ENCODE measurements at regions not wholly inside any gene's neighbourhood (a gene's known extent, or its start where the extent isn't known, plus 50 kb on each side); places are given as distances from the start of the nearest gene placed in this dataset.
A peak's percentile ranks its signal among the peaks of the same experiment; 100 is the strongest.
"Not testable (repeated sequence)": the region's sequence is repeated elsewhere in the genome, so short reads cannot be mapped to it uniquely, and the experiment has no call there.

GRCh38 chr5:106089073-106089472 is 1581.7 kb downstream of the EFNA5 start:
- Mint-ChIP-seq H3K9me3 (peaks cover 4 to 10% of the 10 kb centered on the region in 2 donors), H3K36me3 (no peaks in the 10 kb centered on the region), H3K27ac (no peak overlapping the region)
- no peak for DNase-seq (ENCODE audit: low spot score in 2 of 2)
- ATAC-seq, result no peak

DNA sequence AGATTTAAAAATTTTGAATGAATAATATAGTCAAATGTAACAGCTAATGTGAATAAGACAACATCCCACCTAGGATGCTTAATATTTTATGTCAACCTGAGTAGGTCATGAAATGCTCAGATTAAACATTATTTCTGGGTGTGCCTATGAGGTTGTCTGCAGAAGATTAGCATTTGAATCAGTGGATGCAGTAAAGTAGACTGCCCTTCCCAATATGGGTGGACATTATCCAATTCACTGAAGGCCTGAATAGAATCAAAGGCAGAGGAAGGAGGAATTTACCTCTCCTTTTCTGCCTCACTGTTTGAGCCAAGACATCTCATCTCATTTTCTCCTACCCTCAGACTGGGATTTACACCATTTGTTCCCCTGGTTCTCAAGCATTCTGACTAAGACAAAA is 1582.3 kb downstream of the EFNA5 start:
- no peak for ATAC-seq
- H3K9me3 Mint-ChIP-seq, result peaks cover 4 to 10% of the 10 kb centered on the region in 2 donors
- H3K27ac Mint-ChIP-seq, result no peak overlapping the region
- no peak for DNase-seq (ENCODE audit: low spot score in 2 of 2)
- no peaks in the 10 kb centered on the region for H3K36me3 Mint-ChIP-seq

DNA sequence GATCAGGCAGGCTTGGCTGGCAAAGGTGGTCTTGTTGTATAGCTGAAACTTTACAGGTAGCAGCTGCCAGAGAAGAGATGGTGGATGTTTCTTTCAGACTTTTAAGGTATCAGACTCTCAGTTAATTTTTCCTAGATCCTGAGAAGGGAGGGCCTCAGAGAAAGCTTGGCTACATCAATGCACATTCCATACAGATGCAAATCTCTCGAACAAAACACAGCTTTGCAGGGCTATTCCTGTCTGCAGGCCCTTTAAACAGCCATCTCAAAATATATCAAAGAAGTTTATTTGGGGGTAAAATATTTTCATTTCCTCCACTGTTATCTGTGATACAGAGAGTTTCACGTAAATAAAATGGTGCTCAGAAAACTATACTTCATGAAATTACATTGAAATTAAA is 1584.4 kb downstream of the EFNA5 start:
- Mint-ChIP-seq H3K27ac (no peak overlapping the region), H3K36me3 (no peaks in the 10 kb centered on the region), H3K9me3 (peaks cover 4 to 10% of the 10 kb centered on the region in 2 donors)
- DNase-seq (ENCODE audit: low spot score in 2 of 2), result no peak
- ATAC-seq, result no peak

- peaks cover 4 to 12% of the 10 kb centered on the region in 2 donors for H3K9me3 Mint-ChIP-seq
- H3K36me3 Mint-ChIP-seq, result no peaks in the 10 kb centered on the region
- H3K27ac Mint-ChIP-seq, result no peak overlapping the region
- no peak for ATAC-seq
- DNase-seq (ENCODE audit: low spot score in 2 of 2), result no peak
Measured at GRCh38 chr5:106085556-106085955, 1585.2 kb downstream of the EFNA5 start.

DNA sequence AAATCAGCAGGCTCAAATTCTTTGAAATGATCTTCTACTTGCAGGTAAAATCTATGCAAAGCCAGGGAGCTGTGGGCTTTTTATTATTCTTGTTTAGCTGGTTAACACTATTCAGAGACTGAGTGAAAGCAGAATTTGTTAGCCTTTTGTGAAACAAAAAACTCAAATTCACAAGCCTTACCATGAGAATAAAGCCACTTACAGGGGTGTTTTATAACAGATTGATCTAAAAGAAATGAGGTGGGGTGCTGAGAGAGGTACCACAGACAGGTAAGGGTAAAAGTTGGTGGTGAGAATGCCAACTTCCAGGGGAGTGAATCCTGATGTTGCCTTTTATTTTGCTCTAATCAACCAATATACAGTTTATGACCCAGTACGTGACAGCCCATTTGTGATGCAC is 1585.6 kb downstream of the EFNA5 start:
- H3K9me3 Mint-ChIP-seq, result peaks cover 4 to 14% of the 10 kb centered on the region in 2 donors
- ATAC-seq (no peak), DNase-seq (ENCODE audit: low spot score in 2 of 2) (no peak)
- no peaks in the 10 kb centered on the region for H3K36me3 Mint-ChIP-seq
- no peak overlapping the region for H3K27ac Mint-ChIP-seq

- ATAC-seq, result no peak
- Mint-ChIP-seq H3K27ac (no peak overlapping the region), H3K36me3 (no peaks in the 10 kb centered on the region), H3K9me3 (peaks cover 0 to 4% of the 10 kb centered on the region in 2 donors)
- no peak for DNase-seq (ENCODE audit: low spot score in 2 of 2)
Measured at GRCh38 chr5:106080535-106080934, 1590.2 kb downstream of the EFNA5 start.

GRCh38 chr5:106076655-106077054 is 1594.1 kb downstream of the EFNA5 start:
- no peaks in the 10 kb centered on the region for H3K36me3 Mint-ChIP-seq
- H3K27ac Mint-ChIP-seq, result no peak overlapping the region
- no peak for DNase-seq (ENCODE audit: low spot score in 2 of 2)
- peak; percentile 67 to 73 for ATAC-seq
- H3K9me3 Mint-ChIP-seq, result peaks cover 0 to 8% of the 10 kb centered on the region in 2 donors

DNA sequence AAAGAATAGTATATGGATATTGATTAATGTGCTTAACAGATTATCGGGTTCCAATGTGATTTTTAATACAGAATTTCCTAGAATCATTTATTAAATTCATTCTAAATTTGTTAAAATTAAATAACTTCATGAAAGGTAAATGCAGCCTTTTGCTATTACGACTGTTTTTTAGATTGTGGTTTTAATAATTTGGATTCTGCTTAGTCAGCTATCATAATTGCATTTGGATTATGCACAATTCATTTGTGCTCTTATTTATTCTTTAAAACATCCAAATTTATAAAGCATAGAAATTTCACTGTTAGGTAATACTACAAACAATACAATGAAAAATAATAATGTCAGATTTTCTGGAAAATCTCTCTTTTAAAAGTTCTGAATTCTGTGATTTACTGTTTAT is 1598.5 kb downstream of the EFNA5 start:
- Mint-ChIP-seq H3K36me3 (no peaks in the 10 kb centered on the region), H3K9me3 (peaks cover 11 to 12% of the 10 kb centered on the region in 2 donors), H3K27ac (no peak overlapping the region)
- no peak for DNase-seq (ENCODE audit: low spot score in 2 of 2)
- ATAC-seq, result no peak

GRCh38 chr5:106047341-106047740 is 1623.4 kb downstream of the EFNA5 start:
- H3K27ac Mint-ChIP-seq, result no peak overlapping the region

GRCh38 chr5:106032069-106032468 is 1638.7 kb downstream of the EFNA5 start:
- not testable (repeated sequence) for H3K27ac Mint-ChIP-seq, H3K36me3 Mint-ChIP-seq
- H3K9me3 Mint-ChIP-seq, result peaks cover 13 to 23% of the 10 kb centered on the region in 2 donors

More at GRCh38 chr5:106047341-106047740, 1623.4 kb downstream of the EFNA5 start:
- ATAC-seq (no peak), DNase-seq (ENCODE audit: low spot score in 2 of 2) (no peak)
- Mint-ChIP-seq H3K9me3 (peaks cover 4 to 15% of the 10 kb centered on the region in 2 donors), H3K36me3 (no peaks in the 10 kb centered on the region)

DNA sequence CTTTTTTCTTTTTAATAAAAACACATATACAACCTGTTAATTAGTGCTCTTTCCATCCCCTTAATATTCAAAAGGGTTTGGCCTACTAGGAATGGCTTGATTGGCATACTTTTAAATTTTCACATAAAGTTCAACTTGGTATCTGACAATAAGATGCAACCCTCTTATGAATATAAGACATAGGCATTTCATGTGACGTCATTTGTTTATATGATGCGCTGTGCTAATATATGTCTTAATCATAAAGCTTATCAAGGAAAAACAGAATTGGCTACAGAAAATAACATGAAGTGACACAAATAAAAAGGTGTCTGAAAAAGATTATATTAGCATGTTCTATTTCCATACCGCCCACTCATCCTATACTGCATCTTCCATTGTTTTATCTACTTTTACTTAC is 1642.4 kb downstream of the EFNA5 start:
- ATAC-seq (no peak), DNase-seq (ENCODE audit: low spot score in 2 of 2) (no peak)
- Mint-ChIP-seq H3K36me3 (peaks cover 0 to 5% of the 10 kb centered on the region in 2 donors), H3K9me3 (peaks cover 14 to 23% of the 10 kb centered on the region in 2 donors), H3K27ac (no peak overlapping the region)

More at GRCh38 chr5:106032069-106032468, 1638.7 kb downstream of the EFNA5 start:
- not testable (repeated sequence) for DNase-seq (ENCODE audit: low spot score in 2 of 2); ATAC-seq

- DNase-seq (ENCODE audit: low spot score in 2 of 2) (no peak), ATAC-seq (no peak)
- Mint-ChIP-seq H3K36me3 (no peaks in the 10 kb centered on the region), H3K27ac (no peak overlapping the region), H3K9me3 (peaks cover 5 to 21% of the 10 kb centered on the region in 2 donors)
Measured at GRCh38 chr5:106020894-106021293, 1649.8 kb downstream of the EFNA5 start.

DNA sequence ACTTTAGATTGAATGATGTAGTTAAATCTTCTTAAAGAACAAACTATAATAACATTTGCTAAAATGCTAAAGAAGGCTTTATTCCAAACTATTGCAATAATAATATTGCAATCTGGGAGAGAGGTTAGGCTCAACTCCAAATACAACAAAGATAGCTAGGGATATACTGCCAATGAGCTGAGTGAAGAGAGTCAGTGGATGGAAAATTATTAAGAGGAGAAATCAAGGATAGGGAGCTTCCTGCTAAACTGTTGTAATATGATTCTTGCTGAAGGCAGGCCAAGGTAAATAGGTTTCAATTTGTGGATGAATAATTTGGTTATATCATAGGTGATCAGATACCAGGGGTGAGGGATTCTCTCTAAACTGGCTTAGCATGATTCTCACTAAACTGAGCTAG is 1651.5 kb downstream of the EFNA5 start:
- no peak for DNase-seq (ENCODE audit: low spot score in 2 of 2)
- H3K36me3 Mint-ChIP-seq, result no peaks in the 10 kb centered on the region
- peaks cover 5 to 16% of the 10 kb centered on the region in 2 donors for H3K9me3 Mint-ChIP-seq
- no peak for ATAC-seq
- H3K27ac Mint-ChIP-seq, result no peak overlapping the region

- Mint-ChIP-seq H3K27ac (no peak overlapping the region), H3K9me3 (peaks cover 7 to 19% of the 10 kb centered on the region in 2 donors), H3K36me3 (no peaks in the 10 kb centered on the region)
- ATAC-seq (no peak), DNase-seq (ENCODE audit: low spot score in 2 of 2) (no peak)
Measured at GRCh38 chr5:106017243-106017857, 1653.4 kb downstream of the EFNA5 start.

DNA sequence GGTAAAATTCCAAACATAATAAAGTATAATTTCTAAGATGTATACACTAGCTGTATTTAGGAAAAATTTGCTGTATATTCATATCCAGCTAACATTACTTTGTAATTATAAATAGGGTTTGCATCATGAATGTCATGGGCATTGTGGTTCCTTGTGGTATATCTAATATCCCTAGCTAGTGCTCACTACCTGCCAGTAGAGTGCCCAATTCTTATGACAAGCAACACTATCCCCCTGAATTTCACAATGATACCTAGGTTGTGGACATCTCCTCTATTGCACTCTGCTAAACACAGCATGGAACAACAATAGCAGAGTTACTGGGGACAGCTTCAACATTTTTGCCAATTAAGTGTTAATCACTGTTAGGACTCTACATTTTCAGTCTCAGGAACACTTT is 1656.5 kb downstream of the EFNA5 start:
- DNase-seq (ENCODE audit: low spot score in 2 of 2) (no peak), ATAC-seq (no peak)
- Mint-ChIP-seq H3K36me3 (no peaks in the 10 kb centered on the region), H3K27ac (no peak overlapping the region), H3K9me3 (peaks cover 17 to 21% of the 10 kb centered on the region in 2 donors)

DNA sequence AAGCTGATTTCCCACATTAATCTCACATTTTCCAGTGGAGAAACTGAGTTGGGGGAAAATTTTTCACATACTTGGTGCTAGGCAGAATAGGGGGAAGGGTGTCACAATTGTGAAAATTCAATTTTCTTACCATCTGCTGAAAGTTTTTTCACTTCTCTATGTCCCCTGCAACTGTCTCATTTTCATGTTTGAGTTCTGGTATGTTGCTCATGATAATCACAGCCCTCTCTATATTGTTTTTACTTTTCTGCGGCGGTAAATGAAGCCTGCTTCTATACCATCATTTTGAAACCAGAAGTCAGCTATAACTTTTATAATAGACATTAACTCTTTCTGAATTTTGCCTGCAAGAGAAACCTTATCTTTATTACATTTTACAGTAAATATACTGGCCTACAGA is 1664.5 kb downstream of the EFNA5 start:
- no peak for DNase-seq (ENCODE audit: low spot score in 2 of 2)
- H3K9me3 Mint-ChIP-seq, result peaks cover 21 to 36% of the 10 kb centered on the region in 2 donors
- no peak overlapping the region for H3K27ac Mint-ChIP-seq
- no peak for ATAC-seq
- H3K36me3 Mint-ChIP-seq, result peaks cover 0 to 10% of the 10 kb centered on the region in 2 donors

GRCh38 chr5:105998991-105999390 is 1671.7 kb downstream of the EFNA5 start:
- not testable (repeated sequence) for H3K27ac Mint-ChIP-seq; ATAC-seq; H3K36me3 Mint-ChIP-seq; DNase-seq (ENCODE audit: low spot score in 2 of 2)
- H3K9me3 Mint-ChIP-seq, result peaks cover 36 to 38% of the 10 kb centered on the region in 2 donors

- ATAC-seq, result no peak
- Mint-ChIP-seq H3K9me3 (peaks cover 20 to 24% of the 10 kb centered on the region in 2 donors), H3K27ac (no peak overlapping the region), H3K36me3 (no peaks in the 10 kb centered on the region)
- no peak for DNase-seq (ENCODE audit: low spot score in 2 of 2)
Measured at GRCh38 chr5:105993027-105993426, 1677.7 kb downstream of the EFNA5 start.

Measured in activated naive CD4-positive, alpha-beta T cell treated with anti-CD3 and anti-CD28 coated beads, Interleukin-2, amount 50 U/mL, for 72 hours (primary cell).